ENCODE measurements at regions not wholly inside any gene's neighbourhood (a gene's known extent, or its start where the extent isn't known, plus 50 kb on each side); places are given as distances from the start of the nearest gene placed in this dataset.

DNA sequence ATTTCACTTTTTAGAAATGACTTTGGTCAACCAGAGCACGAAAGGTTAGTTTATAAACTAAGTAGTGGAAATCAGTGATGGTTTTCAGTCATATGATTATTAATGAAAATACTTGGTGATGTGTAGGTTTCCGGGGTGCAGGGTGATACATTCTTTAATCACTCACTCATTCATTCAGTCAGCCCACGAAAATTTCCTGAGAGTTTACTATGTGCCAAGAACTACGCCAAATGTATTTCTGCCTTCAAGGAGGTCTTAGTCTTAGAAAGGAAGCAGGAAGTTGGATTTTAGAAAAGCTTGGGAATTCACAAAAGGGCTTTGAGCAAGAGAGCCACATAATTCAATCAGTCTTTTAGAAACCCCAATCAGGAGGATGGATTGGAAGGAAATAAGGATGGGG is 543.6 kb downstream of the PLCL1 start:
- H3K36me3 Mint-ChIP-seq = no peaks in the 10 kb centered on the region
- ChIA-PET CTCF (no interaction called here), POLR2A (no interaction called here)
- TF ChIP-seq EMX1 (CRISPR knock-in tag; IDR thresholded peaks at IDR 0.05) (no peak), ZNF219 (CRISPR knock-in tag; IDR thresholded peaks at IDR 0.05; ENCODE audit: borderline replicate concordance) (no peak), ZNF396 (CRISPR knock-in tag; IDR thresholded peaks at IDR 0.05; ENCODE audit: borderline replicate concordance) (no peak), SOX15 (CRISPR knock-in tag; IDR thresholded peaks at IDR 0.05) (no peak), KAT7 (CRISPR knock-in tag; IDR thresholded peaks at IDR 0.05; ENCODE audit: borderline replicate concordance) (no peak), RELA (CRISPR knock-in tag; IDR thresholded peaks at IDR 0.05; ENCODE audit: borderline replicate concordance) (no peak), CBFB (CRISPR knock-in tag; IDR thresholded peaks at IDR 0.05; ENCODE audit: low read depth) (no peak), SMAD4 (CRISPR knock-in tag; IDR thresholded peaks at IDR 0.05) (no peak)
- TF ChIP-seq, protein P1, sequence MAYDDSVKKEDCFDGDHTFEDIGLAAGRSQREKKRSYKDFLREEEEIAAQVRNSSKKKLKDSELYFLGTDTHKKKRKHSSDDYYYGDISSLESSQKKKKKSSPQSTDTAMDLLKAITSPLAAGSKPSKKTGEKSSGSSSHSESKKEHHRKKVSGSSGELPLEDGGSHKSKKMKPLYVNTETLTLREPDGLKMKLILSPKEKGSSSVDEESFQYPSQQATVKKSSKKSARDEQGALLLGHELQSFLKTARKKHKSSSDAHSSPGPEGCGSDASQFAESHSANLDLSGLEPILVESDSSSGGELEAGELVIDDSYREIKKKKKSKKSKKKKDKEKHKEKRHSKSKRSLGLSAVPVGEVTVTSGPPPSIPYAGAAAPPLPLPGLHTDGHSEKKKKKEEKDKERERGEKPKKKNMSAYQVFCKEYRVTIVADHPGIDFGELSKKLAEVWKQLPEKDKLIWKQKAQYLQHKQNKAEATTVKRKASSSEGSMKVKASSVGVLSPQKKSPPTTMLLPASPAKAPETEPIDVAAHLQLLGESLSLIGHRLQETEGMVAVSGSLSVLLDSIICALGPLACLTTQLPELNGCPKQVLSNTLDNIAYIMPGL (CRISPR knock-in tag; IDR thresholded peaks at IDR 0.05) = no peak
- TF ChIP-seq, protein P2, sequence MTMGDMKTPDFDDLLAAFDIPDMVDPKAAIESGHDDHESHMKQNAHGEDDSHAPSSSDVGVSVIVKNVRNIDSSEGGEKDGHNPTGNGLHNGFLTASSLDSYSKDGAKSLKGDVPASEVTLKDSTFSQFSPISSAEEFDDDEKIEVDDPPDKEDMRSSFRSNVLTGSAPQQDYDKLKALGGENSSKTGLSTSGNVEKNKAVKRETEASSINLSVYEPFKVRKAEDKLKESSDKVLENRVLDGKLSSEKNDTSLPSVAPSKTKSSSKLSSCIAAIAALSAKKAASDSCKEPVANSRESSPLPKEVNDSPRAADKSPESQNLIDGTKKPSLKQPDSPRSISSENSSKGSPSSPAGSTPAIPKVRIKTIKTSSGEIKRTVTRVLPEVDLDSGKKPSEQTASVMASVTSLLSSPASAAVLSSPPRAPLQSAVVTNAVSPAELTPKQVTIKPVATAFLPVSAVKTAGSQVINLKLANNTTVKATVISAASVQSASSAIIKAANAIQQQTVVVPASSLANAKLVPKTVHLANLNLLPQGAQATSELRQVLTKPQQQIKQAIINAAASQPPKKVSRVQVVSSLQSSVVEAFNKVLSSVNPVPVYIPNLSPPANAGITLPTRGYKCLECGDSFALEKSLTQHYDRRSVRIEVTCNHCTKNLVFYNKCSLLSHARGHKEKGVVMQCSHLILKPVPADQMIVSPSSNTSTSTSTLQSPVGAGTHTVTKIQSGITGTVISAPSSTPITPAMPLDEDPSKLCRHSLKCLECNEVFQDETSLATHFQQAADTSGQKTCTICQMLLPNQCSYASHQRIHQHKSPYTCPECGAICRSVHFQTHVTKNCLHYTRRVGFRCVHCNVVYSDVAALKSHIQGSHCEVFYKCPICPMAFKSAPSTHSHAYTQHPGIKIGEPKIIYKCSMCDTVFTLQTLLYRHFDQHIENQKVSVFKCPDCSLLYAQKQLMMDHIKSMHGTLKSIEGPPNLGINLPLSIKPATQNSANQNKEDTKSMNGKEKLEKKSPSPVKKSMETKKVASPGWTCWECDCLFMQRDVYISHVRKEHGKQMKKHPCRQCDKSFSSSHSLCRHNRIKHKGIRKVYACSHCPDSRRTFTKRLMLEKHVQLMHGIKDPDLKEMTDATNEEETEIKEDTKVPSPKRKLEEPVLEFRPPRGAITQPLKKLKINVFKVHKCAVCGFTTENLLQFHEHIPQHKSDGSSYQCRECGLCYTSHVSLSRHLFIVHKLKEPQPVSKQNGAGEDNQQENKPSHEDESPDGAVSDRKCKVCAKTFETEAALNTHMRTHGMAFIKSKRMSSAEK (CRISPR knock-in tag; IDR thresholded peaks at IDR 0.05; ENCODE audit: borderline replicate concordance) = no peak
- TF ChIP-seq, protein P3, sequence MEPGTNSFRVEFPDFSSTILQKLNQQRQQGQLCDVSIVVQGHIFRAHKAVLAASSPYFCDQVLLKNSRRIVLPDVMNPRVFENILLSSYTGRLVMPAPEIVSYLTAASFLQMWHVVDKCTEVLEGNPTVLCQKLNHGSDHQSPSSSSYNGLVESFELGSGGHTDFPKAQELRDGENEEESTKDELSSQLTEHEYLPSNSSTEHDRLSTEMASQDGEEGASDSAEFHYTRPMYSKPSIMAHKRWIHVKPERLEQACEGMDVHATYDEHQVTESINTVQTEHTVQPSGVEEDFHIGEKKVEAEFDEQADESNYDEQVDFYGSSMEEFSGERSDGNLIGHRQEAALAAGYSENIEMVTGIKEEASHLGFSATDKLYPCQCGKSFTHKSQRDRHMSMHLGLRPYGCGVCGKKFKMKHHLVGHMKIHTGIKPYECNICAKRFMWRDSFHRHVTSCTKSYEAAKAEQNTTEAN (CRISPR knock-in tag; IDR thresholded peaks at IDR 0.05) = no peak
- TF ChIP-seq, protein P4, sequence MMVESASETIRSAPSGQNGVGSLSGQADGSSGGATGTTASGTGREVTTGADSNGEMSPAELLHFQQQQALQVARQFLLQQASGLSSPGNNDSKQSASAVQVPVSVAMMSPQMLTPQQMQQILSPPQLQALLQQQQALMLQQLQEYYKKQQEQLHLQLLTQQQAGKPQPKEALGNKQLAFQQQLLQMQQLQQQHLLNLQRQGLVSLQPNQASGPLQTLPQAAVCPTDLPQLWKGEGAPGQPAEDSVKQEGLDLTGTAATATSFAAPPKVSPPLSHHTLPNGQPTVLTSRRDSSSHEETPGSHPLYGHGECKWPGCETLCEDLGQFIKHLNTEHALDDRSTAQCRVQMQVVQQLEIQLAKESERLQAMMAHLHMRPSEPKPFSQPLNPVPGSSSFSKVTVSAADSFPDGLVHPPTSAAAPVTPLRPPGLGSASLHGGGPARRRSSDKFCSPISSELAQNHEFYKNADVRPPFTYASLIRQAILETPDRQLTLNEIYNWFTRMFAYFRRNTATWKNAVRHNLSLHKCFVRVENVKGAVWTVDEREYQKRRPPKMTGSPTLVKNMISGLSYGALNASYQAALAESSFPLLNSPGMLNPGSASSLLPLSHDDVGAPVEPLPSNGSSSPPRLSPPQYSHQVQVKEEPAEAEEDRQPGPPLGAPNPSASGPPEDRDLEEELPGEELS (CRISPR knock-in tag; IDR thresholded peaks at IDR 0.05) = no peak
- H3K9me3 Mint-ChIP-seq = no peaks in the 10 kb centered on the region
- no peak overlapping the region for H3K4me3 Mint-ChIP-seq
- DNase-seq (ENCODE audit: low spot score) = no peak
- no peak overlapping the region for H3K27ac Mint-ChIP-seq
- no peaks in the 10 kb centered on the region for H3K27me3 Mint-ChIP-seq (ENCODE audit: low read depth)
- ATAC-seq = no peak
- no peaks in the 10 kb centered on the region for H3K4me1 Mint-ChIP-seq

DNA sequence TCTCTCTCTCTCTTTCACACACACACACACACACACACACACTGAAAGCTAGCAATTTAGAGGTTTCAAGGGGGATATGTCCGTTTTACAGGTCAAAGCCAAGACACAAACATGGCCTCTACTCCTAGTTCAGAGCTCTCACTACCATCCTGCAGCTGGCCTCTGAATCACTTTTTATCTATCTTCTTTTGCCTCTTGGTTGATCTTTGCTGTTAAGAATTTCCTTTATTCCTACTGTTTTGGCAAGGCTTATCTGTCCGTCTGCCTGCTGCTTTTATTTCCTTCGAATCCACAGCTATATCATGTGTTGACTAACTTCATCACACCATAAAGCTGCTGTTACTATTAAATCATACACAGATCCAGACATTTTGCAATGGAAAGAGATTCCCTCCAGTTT is 543.0 kb downstream of the PLCL1 start:
- no peak overlapping the region for H3K4me3 Mint-ChIP-seq
- no peak for ATAC-seq
- CTCF ChIA-PET = no interaction called here
- POLR2A ChIA-PET = no interaction called here
- DNase-seq (ENCODE audit: low spot score) = no peak
- no peaks in the 10 kb centered on the region for H3K36me3 Mint-ChIP-seq
- H3K4me1 Mint-ChIP-seq = no peaks in the 10 kb centered on the region
- H3K27me3 Mint-ChIP-seq (ENCODE audit: low read depth) = no peaks in the 10 kb centered on the region
- no peaks in the 10 kb centered on the region for H3K9me3 Mint-ChIP-seq
- TF ChIP-seq, protein P5, sequence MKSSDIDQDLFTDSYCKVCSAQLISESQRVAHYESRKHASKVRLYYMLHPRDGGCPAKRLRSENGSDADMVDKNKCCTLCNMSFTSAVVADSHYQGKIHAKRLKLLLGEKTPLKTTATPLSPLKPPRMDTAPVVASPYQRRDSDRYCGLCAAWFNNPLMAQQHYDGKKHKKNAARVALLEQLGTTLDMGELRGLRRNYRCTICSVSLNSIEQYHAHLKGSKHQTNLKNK (CRISPR knock-in tag; IDR thresholded peaks at IDR 0.05) = no peak
- TF ChIP-seq ZBTB21 (CRISPR knock-in tag; IDR thresholded peaks at IDR 0.05; ENCODE audit: borderline replicate concordance) = no peak
- no peak overlapping the region for H3K27ac Mint-ChIP-seq

Measured in WTC11 (cell line).